ENCODE measurements at regions not wholly inside any gene's neighbourhood (a gene's known extent, or its start where the extent isn't known, plus 50 kb on each side); places are given as distances from the start of the nearest gene placed in this dataset.

GRCh38 chr1:172895050-172895460 is 155.7 kb downstream of the TNFSF18 start:
- no peak for DNase-seq

- DNase-seq: no peak
Measured at GRCh38 chr1:172895761-172896160, 155.0 kb downstream of the TNFSF18 start.

GRCh38 chr1:172897738-172898137 is 153.0 kb downstream of the TNFSF18 start:
- no peak for DNase-seq

GRCh38 chr1:172898866-172899265 is 151.9 kb downstream of the TNFSF18 start:
- DNase-seq: no peak

GRCh38 chr1:172900376-172900997 is 150.3 kb downstream of the TNFSF18 start:
- no peak for DNase-seq

- DNase-seq: no peak
Measured at GRCh38 chr1:172902200-172902599, 148.5 kb downstream of the TNFSF18 start.

GRCh38 chr1:172902861-172903381 is 147.8 kb downstream of the TNFSF18 start:
- DNase-seq: no peak

GRCh38 chr1:172903581-172904220 is 147.0 kb downstream of the TNFSF18 start:
- DNase-seq: no peak

- no peak for DNase-seq
Measured at GRCh38 chr1:172905452-172905851, 145.3 kb downstream of the TNFSF18 start.

- no peak for DNase-seq
Measured at GRCh38 chr1:172906778-172907592, 143.8 kb downstream of the TNFSF18 start.

- no peak for DNase-seq
Measured at GRCh38 chr1:172907834-172908326, 142.9 kb downstream of the TNFSF18 start.

GRCh38 chr1:172909606-172910326 is 141.0 kb downstream of the TNFSF18 start:
- DNase-seq: no peak

GRCh38 chr1:172912765-172913260 is 137.9 kb downstream of the TNFSF18 start:
- DNase-seq: no peak

- DNase-seq: no peak
Measured at GRCh38 chr1:172914501-172915144, 136.1 kb downstream of the TNFSF18 start.

- DNase-seq: no peak
Measured at GRCh38 chr1:172915271-172915670, 135.5 kb downstream of the TNFSF18 start.

- DNase-seq: no peak
Measured at GRCh38 chr1:172916116-172916515, 134.6 kb downstream of the TNFSF18 start.

- no peak for DNase-seq
Measured at GRCh38 chr1:172917972-172918371, 132.8 kb downstream of the TNFSF18 start.

GRCh38 chr1:172918478-172918877 is 132.3 kb downstream of the TNFSF18 start:
- no peak for DNase-seq

- no peak for DNase-seq
Measured at GRCh38 chr1:172926070-172926469, 124.7 kb downstream of the TNFSF18 start.

- DNase-seq: no peak
Measured at GRCh38 chr1:172928412-172928811, 122.3 kb downstream of the TNFSF18 start.

- DNase-seq: no peak
Measured at GRCh38 chr1:172929006-172929405, 121.7 kb downstream of the TNFSF18 start.

GRCh38 chr1:172930142-172930541 is 120.6 kb downstream of the TNFSF18 start:
- DNase-seq: no peak
